SIG-M5 treated with dmso at 0.1 percent for 504 hours (cell line): ENCODE measurements at regions not wholly inside any gene's neighbourhood (a gene's known extent, or its start where the extent isn't known, plus 50 kb on each side); places are given as distances from the start of the nearest gene placed in this dataset.

Source experiments
- DNase-seq: peaks from one replicate; lab custom pipeline; 2025; ENCODE audit not compliant: unreplicated experiment; lab: John Stamatoyannopoulos, UW

GRCh38 chr2:58907644-58908043 lies 666.5 kb upstream of the FANCL start:
- no peak for DNase-seq

GRCh38 chr2:58906081-58906645 lies 665.0 kb upstream of the FANCL start:
- DNase-seq: no peak

- DNase-seq: no peak
Observed at GRCh38 chr2:58904095-58904494, 663.0 kb upstream of the FANCL start.

GRCh38 chr2:58903427-58903826 lies 662.3 kb upstream of the FANCL start:
- no peak for DNase-seq

- DNase-seq: no peak
Observed at GRCh38 chr2:58900246-58901027, 659.3 kb upstream of the FANCL start.

- DNase-seq: no peak
Observed at GRCh38 chr2:58899692-58900091, 658.6 kb upstream of the FANCL start.

GRCh38 chr2:58896638-58897037 lies 655.5 kb upstream of the FANCL start:
- no peak for DNase-seq

- DNase-seq: no peak
Observed at GRCh38 chr2:58895857-58896256, 654.7 kb upstream of the FANCL start.

GRCh38 chr2:58893656-58894351 lies 652.7 kb upstream of the FANCL start:
- DNase-seq: no peak

- no peak for DNase-seq
Observed at GRCh38 chr2:58891828-58892377, 650.8 kb upstream of the FANCL start.

- no peak for DNase-seq
Observed at GRCh38 chr2:58890865-58891525, 649.9 kb upstream of the FANCL start.

- DNase-seq: no peak
Observed at GRCh38 chr2:58886009-58886408, 644.9 kb upstream of the FANCL start.

- DNase-seq: no peak
Observed at GRCh38 chr2:58879834-58880233, 638.7 kb upstream of the FANCL start.

GRCh38 chr2:58878778-58879177 lies 637.7 kb upstream of the FANCL start:
- no peak for DNase-seq

- DNase-seq: no peak
Observed at GRCh38 chr2:58876126-58876525, 635.0 kb upstream of the FANCL start.

- no peak for DNase-seq
Observed at GRCh38 chr2:58875436-58875835, 634.3 kb upstream of the FANCL start.

- peak; percentile 37 for DNase-seq
Observed at GRCh38 chr2:58871469-58872142, 630.5 kb upstream of the FANCL start.

- no peak for DNase-seq
Observed at GRCh38 chr2:58870704-58871103, 629.6 kb upstream of the FANCL start.

GRCh38 chr2:58866946-58867345 lies 625.8 kb upstream of the FANCL start:
- no peak for DNase-seq

- no peak for DNase-seq
Observed at GRCh38 chr2:58866527-58866926, 625.4 kb upstream of the FANCL start.

- no peak for DNase-seq
Observed at GRCh38 chr2:58866040-58866439, 624.9 kb upstream of the FANCL start.
